Liver (tissue), 8 donors: ENCODE measurements at regions not wholly inside any gene's neighbourhood (a gene's known extent, or its start where the extent isn't known, plus 50 kb on each side); places are given as distances from the start of the nearest gene placed in this dataset.

Experiments
- DNase-seq: peaks from one replicate; pipeline ENCODE4 v3.0.0-alpha.2; 2017; ENCODE audit warnings: low spot score
- H3K27ac ChIP-seq, 2 donors: one replicate each; pipeline ENCODE4 v1.7.0; 2013; ENCODE audit warnings: inconsistent platforms in 2 of 2, low read length in 2 of 2, control low read depth in 1 of 2, low read depth in 1 of 2, mild to moderate bottlenecking in 1 of 2
- H3K27me3 ChIP-seq, 4 donors: one replicate each; pipeline versions ENCODE4 v1.6.1 to v1.7.0; 2013; ENCODE audit warnings: low read length in 3 of 4, inconsistent platforms in 1 of 4, mild to moderate bottlenecking in 1 of 4, moderate library complexity in 1 of 4; ENCODE audit not compliant: control insufficient read depth in 4 of 4, insufficient read depth in 4 of 4
- H3K36me3 ChIP-seq, 4 donors: one replicate each; pipeline versions ENCODE4 v1.6.1 to v1.7.0; 2013; ENCODE audit warnings: low read length in 3 of 4, mild to moderate bottlenecking in 3 of 4, low read depth in 1 of 4, moderate library complexity in 1 of 4; ENCODE audit not compliant: control insufficient read depth in 4 of 4, insufficient read depth in 3 of 4
- H3K4me1 ChIP-seq, 4 donors: one replicate each; pipeline versions ENCODE4 v1.6.1 to v1.7.0; 2013; ENCODE audit warnings: low read length in 3 of 4, mild to moderate bottlenecking in 3 of 4, moderate library complexity in 1 of 4; ENCODE audit not compliant: control insufficient read depth in 4 of 4, insufficient read depth in 4 of 4
- H3K4me3 ChIP-seq, 3 donors: one replicate each; pipeline versions ENCODE4 v1.6.1 to v1.7.0; 2013; ENCODE audit warnings: low read length in 3 of 3, control low read depth in 1 of 3, low read depth in 1 of 3, mild to moderate bottlenecking in 1 of 3
- H3K9ac ChIP-seq, 2 donors: one replicate each; pipeline ENCODE4 v1.7.0; 2013; ENCODE audit warnings: low read length in 2 of 2, mild to moderate bottlenecking in 2 of 2, moderate library complexity in 2 of 2, control low read depth in 1 of 2, low read depth in 1 of 2
- H3K9me3 ChIP-seq, 4 donors: one replicate each; pipeline versions ENCODE4 v1.6.1 to v1.7.0; 2013; ENCODE audit warnings: low read length in 3 of 4; ENCODE audit not compliant: control insufficient read depth in 4 of 4
- ATF3 ChIP-seq: IDR thresholded peaks from 2 replicates; pipeline ENCODE4 v1.6.1; 2016; ENCODE audit warnings: antibody characterized with exemption
- CTCF ChIP-seq: fragments of 150-350 bp; IDR thresholded peaks from 2 replicates; pipeline ENCODE4 v1.5.1; 2017; ENCODE audit warnings: improper control_type of control experiment, low read depth, low read length; ENCODE audit not compliant: missing input control
- EGR1 ChIP-seq, 2 donors: IDR thresholded peaks; 2 replicates each; pipeline ENCODE4 v1.6.1; 2016 to 2018; ENCODE audit warnings: antibody characterized with exemption in 2 of 2, low read depth in 2 of 2
- FOXA1 ChIP-seq: IDR thresholded peaks from 2 replicates; pipeline ENCODE4 v1.6.1; 2016; ENCODE audit warnings: antibody characterized with exemption
- FOXA2 ChIP-seq: IDR thresholded peaks from 2 replicates; pipeline ENCODE4 v1.6.1; 2016; ENCODE audit warnings: antibody characterized with exemption
- GABPA ChIP-seq, 2 donors: IDR thresholded peaks in 1 of 2; conservative IDR thresholded peaks in 1 of 2; 2 replicates each; pipeline ENCODE4 v1.6.1; 2016; ENCODE audit warnings: antibody characterized with exemption in 2 of 2, mild to moderate bottlenecking in 1 of 2, moderate library complexity in 1 of 2
- HNF4A ChIP-seq, 2 donors: conservative IDR thresholded peaks; 2 replicates each; pipeline ENCODE4 v1.6.1; 2016; ENCODE audit warnings: antibody characterized with exemption in 2 of 2, mild to moderate bottlenecking in 2 of 2
- HNF4G ChIP-seq: IDR thresholded peaks from 2 replicates; pipeline ENCODE4 v1.6.1; 2016; ENCODE audit warnings: antibody characterized with exemption
- NR2F2 ChIP-seq: IDR thresholded peaks from 2 replicates; pipeline ENCODE4 v1.6.1; 2016; ENCODE audit warnings: antibody characterized with exemption
- RAD21 ChIP-seq, 2 donors: IDR thresholded peaks; 2 replicates each; pipeline ENCODE4 v1.6.1; 2016; ENCODE audit warnings: antibody characterized with exemption in 2 of 2, mild to moderate bottlenecking in 2 of 2
- REST ChIP-seq: IDR thresholded peaks from 2 replicates; pipeline ENCODE4 v1.6.1; 2016; ENCODE audit warnings: antibody characterized with exemption, mild to moderate bottlenecking
- RXRA ChIP-seq, 2 donors: IDR thresholded peaks; 2 replicates each; pipeline ENCODE4 v1.6.1; 2017 to 2018; ENCODE audit warnings: antibody characterized with exemption in 2 of 2, mild to moderate bottlenecking in 1 of 2
- SP1 ChIP-seq: IDR thresholded peaks from 2 replicates; pipeline ENCODE4 v1.6.1; 2018; ENCODE audit warnings: antibody characterized with exemption, mild to moderate bottlenecking
- TAF1 ChIP-seq: conservative IDR thresholded peaks from 2 replicates; pipeline ENCODE4 v1.6.1; 2016; ENCODE audit warnings: antibody characterized with exemption, mild to moderate bottlenecking
- YY1 ChIP-seq: IDR thresholded peaks from 2 replicates; pipeline ENCODE4 v1.6.1; 2016; ENCODE audit warnings: antibody characterized with exemption, mild to moderate bottlenecking
- WGBS: extraction: QIAGEN DNeasy Blood & Tissue Kit; methylation state at CpG from one replicate; pipeline ENCODE4 v1.1.7; 2013; 5-methylcytosine and 5-hydroxymethylcytosine counted together
- donor health status: healthy.
- donor health status: healthy.
- donor health status: healthy.
- donor health status: healthy.
- donor health status: healthy.

GRCh38 chr11:41935241-41935640 is 475.8 kb upstream of the LRRC4C start (continued):
- TF ChIP-seq RXRA (IDR thresholded peaks at IDR 0.05) (no peak), YY1 (no peak), EGR1 (IDR thresholded peaks at IDR 0.05; ENCODE audit: low read depth in 2 of 2) (no peak), HNF4G (no peak), FOXA2 (no peak), TAF1 (no peak), ATF3 (no peak)

GRCh38 chr11:41935795-41936194 is 476.3 kb upstream of the LRRC4C start:
- 53% methylated on average over 1 of the region's 1 CpG for WGBS
- DNase-seq = no peak
- H3K9me3 ChIP-seq = no peaks in the 10 kb centered on the region
- no peaks in the 10 kb centered on the region for H3K4me1 ChIP-seq
- no peak overlapping the region for H3K27ac ChIP-seq
- H3K9ac ChIP-seq = no peak overlapping the region
- H3K27me3 ChIP-seq = no peaks in the 10 kb centered on the region
- H3K36me3 ChIP-seq = no peaks in the 10 kb centered on the region
- TF ChIP-seq SP1 (no peak), REST (no peak)
- no peak overlapping the region for H3K4me3 ChIP-seq

- no peaks in the 10 kb centered on the region for H3K36me3 ChIP-seq
- DNase-seq = no peak
- no peak overlapping the region for H3K27ac ChIP-seq
- H3K9ac ChIP-seq = no peak overlapping the region
- no peak overlapping the region for H3K4me3 ChIP-seq
- peaks cover 0 to 2% (median 0%) of the 10 kb centered on the region in 4 donors for H3K27me3 ChIP-seq
- no peak for TF ChIP-seq FOXA2
- TF ChIP-seq RAD21 (IDR thresholded peaks at IDR 0.05) = no peak
- no peak for TF ChIP-seq NR2F2
- no peak for TF ChIP-seq FOXA1
- no peak for TF ChIP-seq CTCF
- TF ChIP-seq HNF4A (conservative IDR thresholded peaks at IDR 0.05) = no peak
- no peak for TF ChIP-seq GABPA (IDR thresholded peaks at IDR 0.05 in 1 of 2, conservative IDR thresholded peaks at IDR 0.05 in 1 of 2)
- TF ChIP-seq REST = no peak
- no peak for TF ChIP-seq RXRA (IDR thresholded peaks at IDR 0.05)
- no peak for TF ChIP-seq EGR1 (IDR thresholded peaks at IDR 0.05; ENCODE audit: low read depth in 2 of 2)
- TF ChIP-seq YY1 = no peak
- TF ChIP-seq TAF1 = no peak
- TF ChIP-seq ATF3 = no peak
- WGBS = 64% methylated on average over 3 of the region's 3 CpGs
- H3K9me3 ChIP-seq = no peaks in the 10 kb centered on the region
- no peaks in the 10 kb centered on the region for H3K4me1 ChIP-seq
Measured at GRCh38 chr11:41943656-41944055, 484.2 kb upstream of the LRRC4C start.
